HepG2 (cell line): ENCODE measurements at regions not wholly inside any gene's neighbourhood (a gene's known extent, or its start where the extent isn't known, plus 50 kb on each side); places are given as distances from the start of the nearest gene placed in this dataset.

Experiments
- ATAC-seq: fragments of 200-7000 bp; cut with Tn5 transposase; 3 replicates; pipeline ENCODE4 v1.9.1; 2020; ENCODE audit warnings: mild to moderate bottlenecking, moderate library complexity
- BruUV-seq: library from RNA; stranded (reverse); fragments of 400-500 nt; replicated peaks from 2 replicates; lab custom pipeline; 2021; lab: Mats Ljungman, UMichigan
- CTCF ChIA-PET: fragments of 300-600 bp; formaldehyde crosslinking; extraction: SDS; loops from one replicate; lab custom pipeline; 2021; ENCODE audit warnings: low total read pairs, inconsistent platforms, low intra/inter-chr PET ratio; lab: Yijun Ruan, JAX
- POLR2A ChIA-PET: fragments of 350-600 bp; sonication (Branson Sonifier 250); formaldehyde crosslinking; loops from one replicate; lab custom pipeline; 2020; ENCODE audit warnings: antibody characterized with exemption, inconsistent platforms; lab: Yijun Ruan, JAX
- DNase-seq: peaks from one replicate; pipeline ENCODE4 v3.0.0-alpha.2; 2015; ENCODE audit warnings: low spot score
- FAIRE-seq: peaks from 3 replicates; lab custom pipeline; 2011; peaks lifted over from hg19 to GRCh38; lab: Jason Lieb, UNC
- H2AFZ ChIP-seq: one replicate; pipeline ENCODE4 v1.6.1; 2011; ENCODE audit warnings: low read length, inconsistent platforms
- H3K27ac ChIP-seq: fragments of 300-600 bp; 3 replicates; pipeline ENCODE4 v1.8.0; 2011; ENCODE audit warnings: mixed run types, mild to moderate bottlenecking, mixed read lengths, low read length, inconsistent platforms; ENCODE audit not compliant: insufficient read depth; ENCODE audit errors: extremely low read length
- H3K27me3 ChIP-seq, 2 experiments: fragments of 200-600 bp in 1 of 2; 2 replicates in 1 of 2; 3 replicates in 1 of 2; pipeline versions ENCODE4 v1.6.0 to v1.8.0; 2011; ENCODE audit warnings: low read length in 2 of 2, mild to moderate bottlenecking in 2 of 2, moderate library complexity in 2 of 2, inconsistent platforms in 1 of 2; ENCODE audit not compliant: insufficient read depth in 2 of 2, control insufficient read depth in 1 of 2
- H3K36me3 ChIP-seq, 2 experiments: fragments of 200-600 bp in 1 of 2; replicated peaks in 1 of 2; 2 replicates in 1 of 2; 3 replicates in 1 of 2; pipeline versions ENCODE4 v1.5.1 to v1.8.0; 2011; ENCODE audit warnings: low read length in 2 of 2, inconsistent platforms in 1 of 2; ENCODE audit not compliant: insufficient read depth in 2 of 2, control insufficient read depth in 1 of 2
- H3K4me1 ChIP-seq: 2 replicates; pipeline ENCODE4 v1.5.1; 2012; ENCODE audit warnings: low read length, inconsistent platforms; ENCODE audit not compliant: insufficient read depth
- H3K4me2 ChIP-seq: 2 replicates; pipeline ENCODE4 v1.6.0; 2011; ENCODE audit warnings: low read depth, low read length, inconsistent platforms
- H3K4me3 ChIP-seq, 3 experiments: fragments of 200-600 bp in 1 of 3; sonication (generic), shearing (Covaris generic) in 1 of 3; replicated peaks in 1 of 3; 2 replicates each; pipeline ENCODE4 v1.5.1; 2011 to 2016; ENCODE audit warnings: low read length in 3 of 3, inconsistent platforms in 2 of 3, low read depth in 2 of 3, mild to moderate bottlenecking in 2 of 3, control low read depth in 1 of 3, mixed read lengths in 1 of 3; ENCODE audit not compliant: insufficient read depth in 1 of 3
- H3K79me2 ChIP-seq: one replicate; pipeline ENCODE4 v1.6.1; 2011; ENCODE audit warnings: low read length, inconsistent platforms; ENCODE audit not compliant: insufficient read depth
- H3K9ac ChIP-seq: 2 replicates; pipeline ENCODE4 v1.6.0; 2011; ENCODE audit warnings: mild to moderate bottlenecking, low read depth, low read length, inconsistent platforms; ENCODE audit not compliant: insufficient read depth
- H3K9me3 ChIP-seq: 2 replicates; pipeline ENCODE4 v1.5.1; 2012; ENCODE audit warnings: mild to moderate bottlenecking, low read length
- H4K20me1 ChIP-seq: 2 replicates; pipeline ENCODE4 v1.6.0; 2011; ENCODE audit warnings: inconsistent platforms, mild to moderate bottlenecking, low read length, moderate library complexity; ENCODE audit not compliant: insufficient read depth
- MAFG ChIP-seq: sonication (generic); formaldehyde crosslinking; IDR thresholded peaks from 2 replicates; pipeline ENCODE4 v1.5.1; 2020; ENCODE audit warnings: mild to moderate bottlenecking, missing genetic modification reagents
- PAWR ChIP-seq: sonication (generic); formaldehyde crosslinking; IDR thresholded peaks from 2 replicates; pipeline ENCODE4 v1.4.0; 2020; ENCODE audit warnings: missing genetic modification reagents, mild to moderate bottlenecking, borderline replicate concordance
- PRMT3 ChIP-seq: sonication (generic); formaldehyde crosslinking; IDR thresholded peaks from 2 replicates; pipeline ENCODE4 v1.8.1; 2022; ENCODE audit warnings: low read depth, mild to moderate bottlenecking, moderate library complexity, missing genetic modification reagents, borderline replicate concordance
- WIZ ChIP-seq: sonication (generic); formaldehyde crosslinking; IDR thresholded peaks from 2 replicates; pipeline ENCODE4 v1.5.1; 2020; ENCODE audit warnings: mild to moderate bottlenecking, missing genetic modification reagents
- ZNF687 ChIP-seq: sonication (generic); formaldehyde crosslinking; IDR thresholded peaks from 2 replicates; pipeline ENCODE4 v1.5.1; 2020; ENCODE audit warnings: mild to moderate bottlenecking, missing genetic modification reagents, moderate library complexity
- WGBS: methylation state at CpG from one replicate; pipeline ENCODE4 v1.1.6; 2017; ENCODE audit warnings: low lambda C conversion rate; 5-methylcytosine and 5-hydroxymethylcytosine counted together
- in situ Hi-C: cut with HindIII; loops from 2 replicates; pipeline ENCODE4 v1.10.0; 2017; ENCODE audit warnings: low pct_unique_long_range_greater_than_20kb; ENCODE audit not compliant: extremely low pct_ligation_motif_present
- intact Hi-C: fragments of 100-400 bp; cut with micrococcal nuclease; formaldehyde crosslinking; loops from one replicate; pipeline ENCODE4 v1.10.0; 2022; ENCODE audit not compliant: unreplicated experiment
- TF ChIP-seq, protein P1 (sequence below): IDR thresholded peaks from 2 replicates; pipeline ENCODE4 v1.6.1; 2016; ENCODE audit warnings: low read depth, missing genetic modification reagents, missing compliant biosample characterization

- Histone ChIP-seq H3K9me3 (no peaks in the 10 kb centered on the region), H3K4me1 (no peaks in the 10 kb centered on the region), H3K79me2 (no peaks in the 10 kb centered on the region), H3K27ac (no peak overlapping the region), H3K36me3 (no peaks in the 10 kb centered on the region), H3K4me3 (no peak overlapping the region), H2AFZ (no peak overlapping the region), H4K20me1 (no peaks in the 10 kb centered on the region), H3K4me2 (no peak overlapping the region), H3K9ac (no peak overlapping the region), H3K27me3 (peaks cover 4 to 44% of the 10 kb centered on the region in 2 experiments; a peak in 4 of 5 replicates)
- POLR2A ChIA-PET = no interaction called here
- 3% methylated on average over 6 of the region's 6 CpGs for WGBS
- DNase-seq (no peak), FAIRE-seq (no peak), ATAC-seq (no peak)
- in situ Hi-C loops = loop anchor here (25.0 kb wide), 1 partner anchor 389 kb away; no protein-coding TSS in a partner anchor
- intact Hi-C loops = no loop called here
- CTCF ChIA-PET = no interaction called here
- no peak for TF ChIP-seq PAWR (CRISPR knock-in tag)
- no TSS peak for BruUV-seq
Observed at GRCh38 chr6:159601211-159601610, 91.8 kb downstream of the SOD2 start.

DNA sequence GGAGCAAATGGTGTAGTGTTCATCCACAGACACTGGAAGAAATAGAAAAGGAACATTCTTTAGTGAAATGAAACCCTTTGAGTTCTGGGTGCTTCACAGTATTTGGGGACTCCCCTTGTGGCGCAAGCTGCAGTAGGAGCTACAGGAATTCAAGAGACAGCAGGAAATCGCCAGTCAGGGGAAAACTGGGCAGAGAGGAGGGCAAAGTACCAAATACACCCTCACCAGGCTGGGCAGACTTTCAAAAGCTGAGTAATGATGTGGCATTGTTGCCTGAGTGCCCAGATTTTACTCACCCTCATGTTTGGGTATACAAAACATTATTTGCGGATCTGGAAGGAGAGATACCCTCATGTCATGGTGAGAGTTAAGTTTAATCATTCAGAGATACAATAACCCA is 97.9 kb downstream of the SOD2 start:
- CTCF ChIA-PET = no interaction called here
- no peak overlapping the region for H2AFZ ChIP-seq
- no peak for FAIRE-seq
- no peak overlapping the region for H3K27ac ChIP-seq
- peaks cover 2 to 18% of the 10 kb centered on the region in 2 experiments; a peak in 4 of 5 replicates for H3K27me3 ChIP-seq
- H3K9ac ChIP-seq = no peak overlapping the region
- no peaks in the 10 kb centered on the region for H3K4me1 ChIP-seq
- no peak for ATAC-seq
- no peaks in the 10 kb centered on the region for H3K9me3 ChIP-seq
- POLR2A ChIA-PET = no interaction called here
- WGBS = 27% methylated on average over 3 of the region's 3 CpGs
- no peaks in the 10 kb centered on the region for H3K79me2 ChIP-seq
- TF ChIP-seq ZNF687 (no peak), PRMT3 (no peak), WIZ (CRISPR knock-in tag) (no peak), MAFG (no peak)
- TF ChIP-seq, protein P1, sequence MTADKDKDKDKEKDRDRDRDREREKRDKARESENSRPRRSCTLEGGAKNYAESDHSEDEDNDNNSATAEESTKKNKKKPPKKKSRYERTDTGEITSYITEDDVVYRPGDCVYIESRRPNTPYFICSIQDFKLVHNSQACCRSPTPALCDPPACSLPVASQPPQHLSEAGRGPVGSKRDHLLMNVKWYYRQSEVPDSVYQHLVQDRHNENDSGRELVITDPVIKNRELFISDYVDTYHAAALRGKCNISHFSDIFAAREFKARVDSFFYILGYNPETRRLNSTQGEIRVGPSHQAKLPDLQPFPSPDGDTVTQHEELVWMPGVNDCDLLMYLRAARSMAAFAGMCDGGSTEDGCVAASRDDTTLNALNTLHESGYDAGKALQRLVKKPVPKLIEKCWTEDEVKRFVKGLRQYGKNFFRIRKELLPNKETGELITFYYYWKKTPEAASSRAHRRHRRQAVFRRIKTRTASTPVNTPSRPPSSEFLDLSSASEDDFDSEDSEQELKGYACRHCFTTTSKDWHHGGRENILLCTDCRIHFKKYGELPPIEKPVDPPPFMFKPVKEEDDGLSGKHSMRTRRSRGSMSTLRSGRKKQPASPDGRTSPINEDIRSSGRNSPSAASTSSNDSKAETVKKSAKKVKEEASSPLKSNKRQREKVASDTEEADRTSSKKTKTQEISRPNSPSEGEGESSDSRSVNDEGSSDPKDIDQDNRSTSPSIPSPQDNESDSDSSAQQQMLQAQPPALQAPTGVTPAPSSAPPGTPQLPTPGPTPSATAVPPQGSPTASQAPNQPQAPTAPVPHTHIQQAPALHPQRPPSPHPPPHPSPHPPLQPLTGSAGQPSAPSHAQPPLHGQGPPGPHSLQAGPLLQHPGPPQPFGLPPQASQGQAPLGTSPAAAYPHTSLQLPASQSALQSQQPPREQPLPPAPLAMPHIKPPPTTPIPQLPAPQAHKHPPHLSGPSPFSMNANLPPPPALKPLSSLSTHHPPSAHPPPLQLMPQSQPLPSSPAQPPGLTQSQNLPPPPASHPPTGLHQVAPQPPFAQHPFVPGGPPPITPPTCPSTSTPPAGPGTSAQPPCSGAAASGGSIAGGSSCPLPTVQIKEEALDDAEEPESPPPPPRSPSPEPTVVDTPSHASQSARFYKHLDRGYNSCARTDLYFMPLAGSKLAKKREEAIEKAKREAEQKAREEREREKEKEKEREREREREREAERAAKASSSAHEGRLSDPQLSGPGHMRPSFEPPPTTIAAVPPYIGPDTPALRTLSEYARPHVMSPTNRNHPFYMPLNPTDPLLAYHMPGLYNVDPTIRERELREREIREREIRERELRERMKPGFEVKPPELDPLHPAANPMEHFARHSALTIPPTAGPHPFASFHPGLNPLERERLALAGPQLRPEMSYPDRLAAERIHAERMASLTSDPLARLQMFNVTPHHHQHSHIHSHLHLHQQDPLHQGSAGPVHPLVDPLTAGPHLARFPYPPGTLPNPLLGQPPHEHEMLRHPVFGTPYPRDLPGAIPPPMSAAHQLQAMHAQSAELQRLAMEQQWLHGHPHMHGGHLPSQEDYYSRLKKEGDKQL (CRISPR knock-in tag) = no peak
- no peak overlapping the region for H3K4me3 ChIP-seq
- H4K20me1 ChIP-seq = no peaks in the 10 kb centered on the region
- in situ Hi-C loops = no loop called here
- DNase-seq = no peak
- no peak overlapping the region for H3K4me2 ChIP-seq
- no TSS peak for BruUV-seq
- intact Hi-C loops = no loop called here
- no peaks in the 10 kb centered on the region for H3K36me3 ChIP-seq
